ENCODE measurements at regions not wholly inside any gene's neighbourhood (a gene's known extent, or its start where the extent isn't known, plus 50 kb on each side); places are given as distances from the start of the nearest gene placed in this dataset.
"Not testable (repeated sequence)": the region's sequence is repeated elsewhere in the genome, so short reads cannot be mapped to it uniquely, and the experiment has no call there.

GRCh38 chr15:25993506-25993905, 130.4 kb upstream of the ATP10A start:
- H3K4me3 Mint-ChIP-seq (ENCODE audit: unreplicated experiment) = no peak overlapping the region
- no peak overlapping the region for H3K27ac Mint-ChIP-seq (ENCODE audit: unreplicated experiment)
- DNase-seq = no peak
- H3K4me1 Mint-ChIP-seq (ENCODE audit: low read depth, unreplicated experiment) = peaks cover 3% of the 10 kb centered on the region
- peaks cover 13% of the 10 kb centered on the region for H3K36me3 Mint-ChIP-seq (ENCODE audit: unreplicated experiment)
- TF ChIP-seq, protein P1, sequence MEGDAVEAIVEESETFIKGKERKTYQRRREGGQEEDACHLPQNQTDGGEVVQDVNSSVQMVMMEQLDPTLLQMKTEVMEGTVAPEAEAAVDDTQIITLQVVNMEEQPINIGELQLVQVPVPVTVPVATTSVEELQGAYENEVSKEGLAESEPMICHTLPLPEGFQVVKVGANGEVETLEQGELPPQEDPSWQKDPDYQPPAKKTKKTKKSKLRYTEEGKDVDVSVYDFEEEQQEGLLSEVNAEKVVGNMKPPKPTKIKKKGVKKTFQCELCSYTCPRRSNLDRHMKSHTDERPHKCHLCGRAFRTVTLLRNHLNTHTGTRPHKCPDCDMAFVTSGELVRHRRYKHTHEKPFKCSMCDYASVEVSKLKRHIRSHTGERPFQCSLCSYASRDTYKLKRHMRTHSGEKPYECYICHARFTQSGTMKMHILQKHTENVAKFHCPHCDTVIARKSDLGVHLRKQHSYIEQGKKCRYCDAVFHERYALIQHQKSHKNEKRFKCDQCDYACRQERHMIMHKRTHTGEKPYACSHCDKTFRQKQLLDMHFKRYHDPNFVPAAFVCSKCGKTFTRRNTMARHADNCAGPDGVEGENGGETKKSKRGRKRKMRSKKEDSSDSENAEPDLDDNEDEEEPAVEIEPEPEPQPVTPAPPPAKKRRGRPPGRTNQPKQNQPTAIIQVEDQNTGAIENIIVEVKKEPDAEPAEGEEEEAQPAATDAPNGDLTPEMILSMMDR (IDR thresholded peaks at IDR 0.05; ENCODE audit: partially characterized antibody, unreplicated experiment) = no peak
- peaks cover 6% of the 10 kb centered on the region for H3K9me3 Mint-ChIP-seq (ENCODE audit: unreplicated experiment)
- H3K27me3 Mint-ChIP-seq (ENCODE audit: unreplicated experiment) = no peaks in the 10 kb centered on the region

DNA sequence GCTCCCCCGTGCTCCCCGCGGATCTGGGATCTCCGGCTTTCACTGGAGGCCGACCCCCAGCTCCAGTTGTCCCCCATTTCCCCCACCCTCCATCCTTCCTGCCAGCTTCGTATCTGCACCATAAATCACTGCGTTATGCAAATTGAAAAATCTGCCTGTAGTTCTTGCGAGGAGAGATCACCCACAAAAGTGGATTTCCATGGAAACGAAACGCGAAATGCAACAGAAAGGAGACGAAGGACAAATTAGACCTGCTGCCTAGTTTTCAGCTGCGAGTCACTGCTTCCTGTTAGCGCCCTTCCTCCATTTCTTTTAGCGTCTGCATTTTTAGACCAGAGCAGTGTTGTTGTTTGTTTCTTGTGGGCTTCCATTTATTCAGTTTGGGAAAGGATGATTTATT, 127.1 kb upstream of the ATP10A start:
- Mint-ChIP-seq H3K27me3 (ENCODE audit: unreplicated experiment) (no peaks in the 10 kb centered on the region), H3K4me3 (ENCODE audit: unreplicated experiment) (no peak overlapping the region), H3K9me3 (ENCODE audit: unreplicated experiment) (peaks cover 2% of the 10 kb centered on the region), H3K27ac (ENCODE audit: unreplicated experiment) (no peak overlapping the region), H3K36me3 (ENCODE audit: unreplicated experiment) (peaks cover 12% of the 10 kb centered on the region), H3K4me1 (ENCODE audit: low read depth, unreplicated experiment) (no peaks in the 10 kb centered on the region)
- TF ChIP-seq, protein P1 (IDR thresholded peaks at IDR 0.05; ENCODE audit: partially characterized antibody, unreplicated experiment) = no peak
- DNase-seq = no peak

GRCh38 chr15:25989327-25989726, 126.2 kb upstream of the ATP10A start:
- H3K9me3 Mint-ChIP-seq (ENCODE audit: unreplicated experiment) = peaks cover 2% of the 10 kb centered on the region
- TF ChIP-seq, protein P1 (IDR thresholded peaks at IDR 0.05; ENCODE audit: partially characterized antibody, unreplicated experiment) = peak; percentile 10
- no peak for DNase-seq

DNA sequence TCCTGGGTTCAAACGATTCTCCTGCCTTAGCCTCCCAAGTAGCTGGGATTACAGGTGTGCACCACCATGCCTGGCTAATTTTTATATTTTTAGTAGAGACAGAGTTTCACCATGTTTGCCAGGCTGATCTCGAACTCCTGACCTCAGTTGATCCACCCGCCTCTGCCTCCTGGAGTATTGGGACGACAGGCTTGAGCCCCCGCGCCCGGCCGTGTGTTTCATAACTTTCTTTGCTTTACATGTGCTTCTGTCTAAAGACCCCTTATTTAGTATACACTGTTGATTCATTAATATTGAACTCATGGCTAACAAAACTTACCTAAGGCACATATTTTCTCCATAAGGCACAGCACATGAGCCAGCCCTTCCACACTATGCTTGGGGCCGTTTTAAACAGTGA, 125.6 kb upstream of the ATP10A start:
- H3K4me1 Mint-ChIP-seq (ENCODE audit: low read depth, unreplicated experiment); H3K27ac Mint-ChIP-seq (ENCODE audit: unreplicated experiment); H3K4me3 Mint-ChIP-seq (ENCODE audit: unreplicated experiment); H3K9me3 Mint-ChIP-seq (ENCODE audit: unreplicated experiment); H3K27me3 Mint-ChIP-seq (ENCODE audit: unreplicated experiment); DNase-seq: not testable (repeated sequence)
- H3K36me3 Mint-ChIP-seq (ENCODE audit: unreplicated experiment) = peaks cover 12% of the 10 kb centered on the region

More at GRCh38 chr15:25989327-25989726, 126.2 kb upstream of the ATP10A start:
- no peaks in the 10 kb centered on the region for H3K27me3 Mint-ChIP-seq (ENCODE audit: unreplicated experiment)
- H3K27ac Mint-ChIP-seq (ENCODE audit: unreplicated experiment) = no peak overlapping the region
- H3K36me3 Mint-ChIP-seq (ENCODE audit: unreplicated experiment) = peaks cover 12% of the 10 kb centered on the region
- no peak overlapping the region for H3K4me3 Mint-ChIP-seq (ENCODE audit: unreplicated experiment)
- H3K4me1 Mint-ChIP-seq (ENCODE audit: low read depth, unreplicated experiment) = no peaks in the 10 kb centered on the region

GRCh38 chr15:25987638-25988037, 124.5 kb upstream of the ATP10A start:
- H3K36me3 Mint-ChIP-seq (ENCODE audit: unreplicated experiment) = peaks cover 12% of the 10 kb centered on the region
- H3K4me3 Mint-ChIP-seq (ENCODE audit: unreplicated experiment) = no peak overlapping the region
- H3K4me1 Mint-ChIP-seq (ENCODE audit: low read depth, unreplicated experiment) = no peaks in the 10 kb centered on the region
- TF ChIP-seq, protein P1 (IDR thresholded peaks at IDR 0.05; ENCODE audit: partially characterized antibody, unreplicated experiment) = no peak
- peaks cover 2% of the 10 kb centered on the region for H3K27me3 Mint-ChIP-seq (ENCODE audit: unreplicated experiment)
- DNase-seq = no peak
- H3K9me3 Mint-ChIP-seq (ENCODE audit: unreplicated experiment) = peaks cover 2% of the 10 kb centered on the region
- H3K27ac Mint-ChIP-seq (ENCODE audit: unreplicated experiment) = no peak overlapping the region

DNA sequence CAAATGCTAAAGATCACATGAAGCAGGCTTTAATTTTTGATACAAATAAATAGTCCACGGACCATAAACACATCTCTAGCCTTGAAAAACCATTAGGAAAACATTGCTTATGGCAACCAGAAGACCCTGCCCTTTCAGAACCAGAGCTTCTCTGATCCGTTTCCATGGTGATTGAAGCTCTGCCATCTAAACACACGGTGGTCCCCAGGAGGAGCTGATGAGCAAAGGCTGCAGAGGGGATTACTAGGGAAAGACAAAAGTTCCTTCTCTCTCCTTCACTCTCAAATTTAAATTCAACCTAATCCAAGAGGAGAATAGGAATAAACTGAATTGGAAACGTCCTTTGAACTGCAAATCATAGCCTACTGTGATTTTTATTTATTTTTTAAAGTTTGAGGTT, 122.0 kb upstream of the ATP10A start:
- TF ChIP-seq, protein P1 (IDR thresholded peaks at IDR 0.05; ENCODE audit: partially characterized antibody, unreplicated experiment) = no peak
- DNase-seq = no peak
- H3K27me3 Mint-ChIP-seq (ENCODE audit: unreplicated experiment) = peaks cover 2% of the 10 kb centered on the region
- no peak overlapping the region for H3K4me3 Mint-ChIP-seq (ENCODE audit: unreplicated experiment)
- no peaks in the 10 kb centered on the region for H3K4me1 Mint-ChIP-seq (ENCODE audit: low read depth, unreplicated experiment)
- H3K9me3 Mint-ChIP-seq (ENCODE audit: unreplicated experiment) = peaks cover 2% of the 10 kb centered on the region
- no peak overlapping the region for H3K27ac Mint-ChIP-seq (ENCODE audit: unreplicated experiment)
- peaks cover 7% of the 10 kb centered on the region for H3K36me3 Mint-ChIP-seq (ENCODE audit: unreplicated experiment)
